Endothelial cell of umbilical vein (primary cell): ENCODE measurements at regions not wholly inside any gene's neighbourhood (a gene's known extent, or its start where the extent isn't known, plus 50 kb on each side); places are given as distances from the start of the nearest gene placed in this dataset.

Experiments used
- BruUV-seq: library from RNA; stranded (reverse); fragments of 400-500 nt; replicated peaks from 2 replicates; lab custom pipeline; 2021; lab: Mats Ljungman, UMichigan
- CTCF ChIA-PET: fragments of 300-600, 350-600 bp; sonication (Branson Sonifier 250); formaldehyde crosslinking; loops from one replicate; lab custom pipeline; 2021; ENCODE audit warnings: antibody characterized with exemption, inconsistent platforms; lab: Charles Lee
- POLR2A ChIA-PET: fragments of 300-600, 350-600 bp; sonication (Branson Sonifier 250); formaldehyde crosslinking; loops from one replicate; lab custom pipeline; 2021; ENCODE audit warnings: antibody characterized with exemption, inconsistent platforms; lab: Charles Lee
- DNase-seq: peaks from one replicate; pipeline ENCODE4 v3.0.0-alpha.2; 2011; ENCODE audit warnings: low read depth, low spot score
- FAIRE-seq: peaks from 2 replicates; lab custom pipeline; 2011; peaks lifted over from hg19 to GRCh38; lab: Jason Lieb, UNC
- H2AFZ ChIP-seq: 2 replicates; pipeline ENCODE4 v1.6.0; 2012; ENCODE audit warnings: low read depth, low read length, control low read depth, inconsistent platforms
- H3K27ac ChIP-seq: 2 replicates; pipeline ENCODE4 v1.5.1; 2011; ENCODE audit warnings: low read depth, mild to moderate bottlenecking, control low read depth, low read length, moderate library complexity; ENCODE audit not compliant: insufficient read depth
- H3K27me3 ChIP-seq, 2 experiments: 2 replicates each; pipeline versions ENCODE4 v1.6.0 to v1.6.1; 2011; ENCODE audit warnings: low read length in 2 of 2, mixed read lengths in 1 of 2; ENCODE audit not compliant: control insufficient read depth in 2 of 2, insufficient read depth in 2 of 2
- H3K36me3 ChIP-seq, 2 experiments: 2 replicates in 1 of 2; 3 replicates in 1 of 2; pipeline ENCODE4 v1.5.1; 2011; ENCODE audit warnings: low read length in 2 of 2, mild to moderate bottlenecking in 1 of 2, moderate library complexity in 1 of 2; ENCODE audit not compliant: control insufficient read depth in 2 of 2, insufficient read depth in 2 of 2; ENCODE audit errors: extremely low read depth in 1 of 2
- H3K4me1 ChIP-seq: 3 replicates; pipeline ENCODE4 v1.5.1; 2011; ENCODE audit warnings: mild to moderate bottlenecking, low read length; ENCODE audit not compliant: control insufficient read depth, insufficient read depth; ENCODE audit errors: extremely low read depth
- H3K4me2 ChIP-seq: 2 replicates; pipeline ENCODE4 v1.6.1; 2011; ENCODE audit warnings: low read length, control low read depth, mixed read lengths; ENCODE audit not compliant: insufficient read depth
- H3K4me3 ChIP-seq, 3 experiments: fragments of 200-600 bp in 1 of 3; sonication (generic), shearing (Covaris generic) in 1 of 3; replicated peaks in 1 of 3; 2 replicates each; pipeline ENCODE4 v1.5.1; 2011 to 2016; ENCODE audit warnings: control low read depth in 3 of 3, low read length in 3 of 3, mild to moderate bottlenecking in 2 of 3, inconsistent platforms in 1 of 3, low read depth in 1 of 3, moderate library complexity in 1 of 3; ENCODE audit not compliant: insufficient read depth in 1 of 3
- H3K79me2 ChIP-seq: 2 replicates; pipeline ENCODE4 v1.6.0; 2012; ENCODE audit warnings: low read length, inconsistent platforms; ENCODE audit not compliant: control insufficient read depth, insufficient read depth
- H3K9ac ChIP-seq: replicated peaks from 2 replicates; pipeline ENCODE3; 2011; ENCODE audit warnings: low read length, control low read depth; ENCODE audit not compliant: insufficient read depth; ENCODE audit errors: extremely low read depth
- H3K9me1 ChIP-seq: replicated peaks from 3 replicates; pipeline ENCODE4 v1.6.0; 2011; ENCODE audit warnings: mild to moderate bottlenecking, low read length; ENCODE audit not compliant: control insufficient read depth, insufficient read depth; ENCODE audit errors: extremely low read depth
- H3K9me3 ChIP-seq: replicated peaks from 2 replicates; pipeline ENCODE4 v1.5.1; 2012; ENCODE audit warnings: low read length, inconsistent platforms; ENCODE audit not compliant: control insufficient read depth, insufficient read depth
- H4K20me1 ChIP-seq: replicated peaks from 2 replicates; pipeline ENCODE3; 2011; ENCODE audit warnings: mild to moderate bottlenecking, low read length; ENCODE audit not compliant: control insufficient read depth, insufficient read depth; ENCODE audit errors: extremely low read depth
- CTCF ChIP-seq, 2 donors: IDR thresholded peaks; 1 replicate in 1 of 2; 2 replicates in 1 of 2; pipeline ENCODE4 v1.5.1; 2011; ENCODE audit warnings: low read length in 2 of 2, mild to moderate bottlenecking in 2 of 2, moderate library complexity in 2 of 2, control low read depth in 1 of 2, inconsistent platforms in 1 of 2, low read depth in 1 of 2; ENCODE audit not compliant: insufficient read depth in 1 of 2; ENCODE audit errors: extremely low read depth in 1 of 2
- EZH2 ChIP-seq: IDR thresholded peaks from 2 replicates; pipeline ENCODE4 v1.6.1; 2012; ENCODE audit warnings: borderline replicate concordance, low read depth, mild to moderate bottlenecking, moderate library complexity, low read length, inconsistent platforms; ENCODE audit not compliant: severe bottlenecking
- FOS ChIP-seq: IDR thresholded peaks from 2 replicates; pipeline ENCODE4 v1.6.1; 2011; ENCODE audit warnings: mild to moderate bottlenecking, low read length, moderate library complexity, borderline replicate concordance; ENCODE audit not compliant: insufficient read depth
- GATA2 ChIP-seq: IDR thresholded peaks from 2 replicates; pipeline ENCODE4 v1.7.0; 2011; ENCODE audit warnings: low read depth, mild to moderate bottlenecking, moderate library complexity, mixed read lengths, low read length; ENCODE audit not compliant: insufficient read length, insufficient read depth
- JUN ChIP-seq: IDR thresholded peaks from 2 replicates; pipeline ENCODE4 v1.6.1; 2011; ENCODE audit warnings: borderline replicate concordance, low read depth; ENCODE audit not compliant: insufficient read length, insufficient read depth
- MAX ChIP-seq: IDR thresholded peaks from 2 replicates; pipeline ENCODE4 v1.6.1; 2011; ENCODE audit not compliant: insufficient read depth, insufficient read length
- MYC ChIP-seq: IDR thresholded peaks from one replicate; pipeline ENCODE4 v1.6.1; 2011; ENCODE audit warnings: mild to moderate bottlenecking, low read depth, low read length
- POLR2A ChIP-seq: IDR thresholded peaks from 2 replicates; pipeline ENCODE4 v1.6.1; 2012; ENCODE audit warnings: low read depth, mild to moderate bottlenecking, control low read depth, low read length
- POLR2AphosphoS5 ChIP-seq: IDR thresholded peaks from 2 replicates; pipeline ENCODE4 v1.6.1; 2012; ENCODE audit warnings: low read depth, mild to moderate bottlenecking, control low read depth, low read length, moderate library complexity; ENCODE audit not compliant: insufficient read depth
- dilution Hi-C: fragments of 300-500 bp; cut with MboI; formaldehyde crosslinking; loops from one replicate; pipeline ENCODE4 v1.15.0; 2019; ENCODE audit warnings: low sequenced_read_pairs; ENCODE audit not compliant: extremely low pct_ligation_motif_present
- intact Hi-C: fragments of 100-400 bp; cut with micrococcal nuclease; formaldehyde crosslinking; loops from one replicate; pipeline ENCODE4 v1.10.0; 2022

GRCh38 chr16:73339821-73340220 lies 291.9 kb upstream of the ZFHX3 start:
- BruUV-seq = no TSS peak
- ChIA-PET CTCF (no interaction called here), POLR2A (no interaction called here)
- no peak for TF ChIP-seq MAX
- TF ChIP-seq JUN = no peak
- no peak for TF ChIP-seq MYC
- TF ChIP-seq CTCF (IDR thresholded peaks at IDR 0.05; ENCODE audit: extremely low read depth in 1 of 2, insufficient read depth in 1 of 2, low read depth in 1 of 2, low read length in 2 of 2) = no peak
- TF ChIP-seq GATA2 = no peak
- TF ChIP-seq POLR2AphosphoS5 = no peak
- no peak for TF ChIP-seq EZH2
- no peak for TF ChIP-seq POLR2A
- no peak for TF ChIP-seq FOS
- Histone ChIP-seq H3K9me1 (no peaks in the 10 kb centered on the region), H3K9ac (no peak overlapping the region), H3K27me3 (no peaks in the 10 kb centered on the region), H4K20me1 (no peaks in the 10 kb centered on the region), H3K4me3 (no peak overlapping the region), H3K36me3 (no peaks in the 10 kb centered on the region), H3K27ac (no peak overlapping the region), H3K79me2 (no peaks in the 10 kb centered on the region), H3K9me3 (no peaks in the 10 kb centered on the region), H3K4me1 (no peaks in the 10 kb centered on the region), H3K4me2 (no peak overlapping the region), H2AFZ (no peak overlapping the region)
- intact Hi-C loops = no loop called here
- DNase-seq (no peak), FAIRE-seq (no peak)
- dilution Hi-C loops = no loop called here
